Uterus (tissue), 2 donors: ENCODE measurements at regions not wholly inside any gene's neighbourhood (a gene's known extent, or its start where the extent isn't known, plus 50 kb on each side); places are given as distances from the start of the nearest gene placed in this dataset.

Experiments
- CTCF ChIP-seq, 4 experiments: fragments of 200-600 bp in 2 of 4; fragments of 450-650 bp in 2 of 4; sonication (generic) in 2 of 4; IDR thresholded peaks; one replicate each; pipeline ENCODE4 v1.5.1; 2016 to 2019; ENCODE audit warnings: antibody characterized with exemption in 4 of 4, mild to moderate bottlenecking in 2 of 4, moderate library complexity in 1 of 4
- POLR2A ChIP-seq, 2 donors: fragments of 450-650 bp; IDR thresholded peaks; one replicate each; pipeline ENCODE4 v1.6.1; 2016; ENCODE audit warnings: antibody characterized with exemption in 2 of 2, mild to moderate bottlenecking in 1 of 2, moderate library complexity in 1 of 2

DNA sequence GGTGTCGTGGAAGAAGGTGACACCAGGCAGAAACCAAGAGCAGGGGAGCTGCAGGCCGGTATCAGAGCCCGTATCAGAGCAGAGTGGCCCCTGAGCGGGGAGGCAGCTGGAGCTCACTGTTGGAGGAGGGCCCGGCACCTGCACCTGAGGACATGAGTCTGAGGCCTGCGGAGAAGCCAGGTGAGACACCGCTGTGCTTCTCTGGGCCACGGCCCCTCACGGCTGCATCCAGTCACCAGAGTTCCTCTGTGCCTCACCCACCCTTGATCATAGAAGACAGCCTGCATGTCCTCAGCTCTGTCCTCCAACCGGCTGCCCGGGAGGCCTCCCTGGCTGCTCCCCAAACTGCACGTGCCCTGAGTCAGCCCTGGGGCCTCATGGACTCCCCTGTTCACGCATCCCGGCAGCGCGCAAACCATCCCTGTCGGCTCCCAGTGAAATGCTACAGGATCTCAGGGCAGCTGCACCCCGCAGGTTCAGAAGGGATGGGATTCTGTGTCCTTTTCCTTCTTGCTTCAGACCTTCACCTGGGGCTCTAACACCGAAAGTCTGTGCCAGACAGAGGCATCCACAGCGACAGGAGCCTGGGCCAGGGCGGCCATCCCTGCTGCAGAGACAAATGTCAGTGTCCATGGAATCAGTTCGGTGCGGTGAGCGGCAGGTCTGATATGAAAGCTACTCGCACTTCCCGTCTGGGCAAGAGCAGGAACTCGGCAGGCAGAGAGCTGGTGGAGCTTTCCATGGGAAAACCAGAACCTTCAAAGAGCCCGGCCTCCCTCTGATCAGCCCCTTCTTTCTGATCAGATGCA lies 111.9 kb upstream of the FAM20C start:
- TF ChIP-seq POLR2A (IDR thresholded peaks at IDR 0.05) (no peak), CTCF (IDR thresholded peaks at IDR 0.05) (no peak)
